ACHN (cell line): ENCODE measurements at regions not wholly inside any gene's neighbourhood (a gene's known extent, or its start where the extent isn't known, plus 50 kb on each side); places are given as distances from the start of the nearest gene placed in this dataset.

Experiments used
- DNase-seq: peaks from one replicate; pipeline ENCODE4 v3.0.0-alpha.2; 2015
- in situ Hi-C: cut with HindIII; loops from 2 replicates; pipeline ENCODE4 v1.10.0; 2017; ENCODE audit warnings: low sequenced_read_pairs, low pct_ligation_motif_present, low pct_unique_long_range_greater_than_20kb

DNA sequence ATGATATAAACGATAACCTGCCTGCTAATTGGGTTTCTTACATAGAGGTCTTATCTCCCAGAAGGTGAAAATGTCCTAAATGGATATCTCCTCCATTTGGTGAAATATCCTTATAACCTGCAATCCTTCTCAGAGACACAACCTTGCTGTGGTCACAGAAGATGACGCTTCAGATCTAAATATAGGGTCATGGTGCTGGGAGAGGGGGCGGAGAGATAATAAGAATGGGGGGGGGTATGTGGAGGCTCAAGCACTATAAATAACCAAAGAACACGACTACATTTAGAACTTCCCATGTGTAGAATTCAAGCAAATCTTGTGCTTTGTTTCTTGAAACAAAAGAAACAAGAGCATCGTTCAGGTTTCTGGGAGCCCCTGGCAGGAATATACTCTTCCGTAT, 260.6 kb upstream of the ESRRG start:
- in situ Hi-C loops, result no loop called here

GRCh38 chr1:216961516-216961915, 238.3 kb upstream of the ESRRG start:
- in situ Hi-C loops, result no loop called here
- peak; percentile 10 for DNase-seq

More for the DNA sequence above, 260.6 kb upstream of the ESRRG start:
- no peak for DNase-seq

- in situ Hi-C loops, result no loop called here
- DNase-seq, result no peak
Observed at GRCh38 chr1:216960716-216961115, 237.5 kb upstream of the ESRRG start.

- DNase-seq, result no peak
- in situ Hi-C loops, result no loop called here
Observed at GRCh38 chr1:216958569-216958968, 235.3 kb upstream of the ESRRG start.

GRCh38 chr1:216953495-216953894, 230.3 kb upstream of the ESRRG start:
- in situ Hi-C loops, result no loop called here
- no peak for DNase-seq

DNA sequence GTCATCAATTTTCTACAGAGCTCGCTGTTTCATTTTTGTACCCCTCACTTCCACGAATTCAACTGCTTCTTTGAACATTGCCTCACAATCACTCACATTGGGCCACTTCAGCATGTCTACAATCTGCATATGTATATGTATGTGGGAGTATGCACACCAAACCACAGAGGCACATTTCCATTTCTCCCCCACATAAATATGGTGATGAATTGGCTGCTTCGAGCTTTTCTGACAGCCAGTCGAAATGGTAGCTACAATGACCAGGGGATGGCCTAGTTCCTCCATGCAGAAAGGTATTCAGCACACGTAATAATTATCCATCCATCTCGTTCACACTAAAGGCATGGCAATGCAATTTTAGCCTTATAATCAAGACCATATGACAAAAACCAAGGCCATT, 229.6 kb upstream of the ESRRG start:
- in situ Hi-C loops, result no loop called here
- DNase-seq, result no peak

DNA sequence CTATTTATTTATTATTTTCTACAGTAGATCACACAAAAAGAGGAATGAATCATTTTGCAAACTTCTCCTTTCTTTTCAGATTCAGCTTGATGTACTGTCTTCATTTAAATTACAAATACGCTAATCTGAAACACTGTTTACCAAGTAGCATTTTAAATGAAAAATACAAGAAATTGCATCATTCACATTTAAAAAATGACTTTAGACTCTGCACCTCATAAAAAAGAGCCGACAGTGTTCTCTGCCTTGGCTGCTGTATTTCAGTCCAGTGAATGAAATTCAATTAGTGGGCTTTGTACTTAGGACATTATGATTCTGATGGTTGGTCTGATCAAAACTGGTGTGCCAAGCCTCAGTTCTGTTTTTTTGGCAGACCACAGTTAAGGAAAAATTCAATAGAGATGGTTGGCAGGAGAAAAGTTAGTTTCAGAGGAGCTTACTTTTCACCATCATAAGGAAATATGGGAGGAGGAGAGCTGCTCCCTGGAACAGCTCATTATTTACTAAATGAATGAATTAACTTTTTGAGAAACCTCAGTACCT, 222.4 kb upstream of the ESRRG start:
- in situ Hi-C loops, result no loop called here
- DNase-seq, result no peak

DNA sequence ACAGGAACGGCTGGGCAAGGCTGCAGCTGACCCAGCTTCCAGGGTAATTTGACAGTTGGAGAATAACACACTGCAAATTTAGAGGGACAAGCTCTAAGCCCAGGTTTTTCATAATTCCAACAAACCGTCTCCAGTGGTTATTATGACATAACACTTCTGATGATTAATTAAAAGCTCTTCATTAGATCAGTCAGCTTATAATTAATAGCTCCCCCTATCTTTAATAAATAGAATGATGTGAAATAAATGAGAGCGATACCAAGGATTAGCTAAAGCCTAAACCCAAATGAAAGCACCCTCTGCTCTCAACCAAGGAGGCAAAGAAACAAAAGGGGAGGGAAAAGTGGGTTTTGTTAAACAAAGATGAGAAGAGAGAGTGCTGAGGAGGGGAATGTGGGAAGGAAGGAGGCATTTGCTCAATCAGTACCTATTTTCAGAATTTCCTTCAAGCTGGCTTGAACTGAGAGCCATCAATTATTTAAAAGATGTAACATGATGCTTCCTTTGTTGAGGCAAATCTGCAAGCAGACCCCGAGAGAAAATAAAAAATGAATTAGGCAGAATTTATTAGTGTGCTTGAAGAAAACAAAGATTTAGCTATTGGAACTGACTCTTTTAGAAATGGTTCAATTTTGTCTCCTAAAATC, 221.8 kb upstream of the ESRRG start:
- no peak for DNase-seq
- in situ Hi-C loops, result no loop called here

- in situ Hi-C loops, result no loop called here
- DNase-seq, result no peak
Observed at GRCh38 chr1:216937491-216937890, 214.3 kb upstream of the ESRRG start.

DNA sequence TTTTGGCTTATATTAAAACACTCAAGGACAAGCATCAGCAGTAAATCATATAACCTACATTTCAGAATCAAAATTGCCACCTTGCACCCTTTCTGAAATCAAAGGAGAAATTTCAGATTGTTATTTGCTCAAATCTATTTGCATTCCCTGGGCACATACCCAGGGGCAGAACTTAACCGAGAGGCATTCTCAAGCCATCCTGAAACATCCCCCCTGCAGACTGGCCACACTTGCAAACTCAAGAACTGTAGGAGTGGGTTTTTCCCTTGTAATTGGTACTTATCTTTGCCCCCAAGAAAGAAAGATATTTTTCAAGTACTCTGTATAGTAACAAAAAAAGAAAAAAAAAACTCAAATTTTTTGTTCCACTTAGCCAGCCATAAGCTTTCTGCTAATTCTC, 213.6 kb upstream of the ESRRG start:
- no peak for DNase-seq
- in situ Hi-C loops, result no loop called here

GRCh38 chr1:216935901-216936300, 212.7 kb upstream of the ESRRG start:
- in situ Hi-C loops, result no loop called here

GRCh38 chr1:216932424-216932823, 209.2 kb upstream of the ESRRG start:
- DNase-seq, result no peak
- in situ Hi-C loops, result no loop called here

More at GRCh38 chr1:216935901-216936300, 212.7 kb upstream of the ESRRG start:
- no peak for DNase-seq

DNA sequence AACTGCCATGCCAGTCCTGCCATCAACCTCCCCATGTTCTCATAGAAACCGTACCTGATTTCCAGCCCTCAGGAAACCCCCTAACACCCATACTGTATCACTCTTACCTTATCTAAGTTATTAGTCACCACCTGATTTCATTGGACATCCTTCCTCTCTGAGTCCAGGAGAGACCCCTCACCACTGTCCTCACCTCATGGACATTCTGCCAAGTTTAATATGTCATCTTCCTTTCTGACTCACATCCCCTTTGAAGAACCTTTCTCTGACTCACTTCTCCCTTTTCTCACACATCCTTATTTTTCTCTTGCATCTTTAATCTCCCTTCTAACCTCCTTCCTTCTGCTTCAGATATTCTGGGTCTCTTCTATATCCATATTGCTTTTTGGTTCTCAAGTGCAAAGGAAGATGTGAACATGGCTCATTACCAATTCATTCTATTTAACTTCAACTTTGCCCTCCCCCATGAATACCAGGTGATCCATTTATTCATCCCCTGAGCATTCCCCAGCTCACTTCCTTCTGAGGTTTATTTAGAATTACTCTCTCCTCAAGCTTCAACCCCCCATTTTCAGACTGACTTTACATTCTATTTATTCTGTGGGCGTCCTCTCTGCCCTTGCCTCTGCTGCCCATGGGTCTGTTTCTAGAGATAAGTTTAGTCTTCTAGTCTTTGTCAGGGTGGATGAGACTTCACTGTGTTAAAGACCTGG, 206.8 kb upstream of the ESRRG start:
- in situ Hi-C loops, result no loop called here
- peak; percentile 41 for DNase-seq

DNA sequence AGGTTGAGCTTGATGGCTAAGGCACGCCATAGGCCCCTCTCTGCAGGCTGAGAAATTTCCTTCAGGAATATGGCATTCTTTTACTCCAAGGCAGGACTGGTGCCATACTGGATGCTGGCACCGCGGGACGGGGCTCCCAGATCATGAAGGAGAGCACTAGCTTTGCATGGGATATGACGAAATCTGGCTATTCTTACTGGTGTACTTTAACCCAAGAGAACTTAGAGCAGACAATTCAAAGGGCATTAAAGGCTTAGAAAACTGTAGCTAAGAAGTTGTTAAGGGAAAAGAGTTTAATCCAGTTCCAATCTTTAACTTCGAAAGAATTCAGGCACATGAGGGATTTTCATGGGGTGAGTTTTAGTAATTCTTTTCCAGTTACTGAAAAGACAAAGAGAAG, 204.4 kb upstream of the ESRRG start:
- in situ Hi-C loops, result no loop called here
- DNase-seq, result no peak

DNA sequence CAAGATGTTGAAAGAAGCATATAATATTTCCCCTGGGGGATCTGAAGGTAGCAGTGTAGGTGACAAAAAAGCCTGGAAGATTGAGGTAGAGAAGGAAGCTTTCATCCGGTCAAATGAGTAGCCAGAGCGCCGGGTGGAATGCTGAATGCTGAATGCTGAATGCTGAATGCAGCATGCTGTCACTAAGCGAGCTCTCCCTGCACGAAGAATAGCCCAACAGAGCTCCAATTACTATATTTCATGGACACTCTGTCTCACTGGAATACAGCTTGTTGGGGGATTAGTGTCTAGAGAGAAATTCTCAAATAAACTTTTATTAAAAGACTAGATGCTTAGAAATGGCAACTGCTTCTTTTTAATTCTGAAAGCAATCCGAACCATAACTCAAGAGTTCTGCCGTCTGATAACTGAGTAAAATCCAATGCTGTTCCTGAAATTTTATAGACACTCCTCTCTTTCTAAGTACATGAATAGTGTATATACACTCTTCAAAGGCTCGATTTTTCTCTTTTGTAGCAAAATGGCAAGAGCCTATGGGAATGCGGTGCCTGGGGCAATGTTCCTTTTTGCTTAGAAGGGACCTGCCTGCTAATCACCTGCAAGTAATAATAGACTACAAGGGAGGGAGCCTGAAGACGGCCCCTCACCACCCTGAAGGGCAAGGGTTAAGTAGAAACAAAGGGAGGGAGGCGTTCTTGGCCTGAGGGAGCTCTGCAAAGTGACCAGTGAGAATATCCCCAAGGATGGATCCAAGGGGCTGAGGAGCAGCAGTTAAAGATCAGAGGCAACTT, 203.7 kb upstream of the ESRRG start:
- no peak for DNase-seq
- in situ Hi-C loops, result no loop called here

GRCh38 chr1:216925962-216926625, 202.9 kb upstream of the ESRRG start:
- DNase-seq, result no peak

DNA sequence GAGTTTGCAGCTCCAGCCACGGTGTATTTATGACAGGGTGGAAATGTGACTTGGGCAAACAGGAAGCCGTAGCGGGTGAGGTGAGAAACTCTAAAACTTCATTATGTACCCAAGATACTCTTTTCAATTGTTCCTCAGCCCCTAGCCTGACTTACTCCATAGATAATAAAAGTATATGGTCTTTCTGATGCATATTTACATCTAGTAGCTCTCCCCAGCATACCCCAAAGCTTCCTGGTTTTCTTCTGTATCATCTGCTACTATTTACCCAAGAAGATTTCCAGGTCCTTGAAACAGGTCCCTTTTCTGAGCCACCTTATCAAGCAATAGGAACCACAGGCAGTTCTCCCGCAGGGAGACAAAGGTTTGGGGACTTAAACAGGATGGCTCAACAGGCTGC, 201.5 kb upstream of the ESRRG start:
- no peak for DNase-seq
- in situ Hi-C loops, result no loop called here

More at GRCh38 chr1:216925962-216926625, 202.9 kb upstream of the ESRRG start:
- in situ Hi-C loops, result no loop called here

DNA sequence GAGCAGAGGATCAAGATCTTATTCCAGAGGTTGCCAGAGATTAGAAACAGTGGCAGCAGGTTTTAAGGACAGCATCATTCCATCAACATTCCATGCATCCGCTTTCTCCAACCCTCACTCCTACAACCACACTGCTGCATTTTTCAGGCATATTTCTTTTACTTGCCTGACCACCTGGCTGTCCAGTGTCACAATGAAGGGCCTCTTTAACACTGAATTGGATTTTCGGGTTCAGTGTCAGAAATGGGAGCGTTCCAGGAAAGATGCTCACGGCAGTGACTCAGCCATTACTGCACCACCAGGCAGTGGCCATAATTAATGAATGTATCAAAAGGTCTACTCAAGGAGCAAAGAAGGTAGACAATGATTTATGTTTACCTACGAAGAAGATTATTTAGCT, 200.4 kb upstream of the ESRRG start:
- no peak for DNase-seq
- in situ Hi-C loops, result no loop called here

DNA sequence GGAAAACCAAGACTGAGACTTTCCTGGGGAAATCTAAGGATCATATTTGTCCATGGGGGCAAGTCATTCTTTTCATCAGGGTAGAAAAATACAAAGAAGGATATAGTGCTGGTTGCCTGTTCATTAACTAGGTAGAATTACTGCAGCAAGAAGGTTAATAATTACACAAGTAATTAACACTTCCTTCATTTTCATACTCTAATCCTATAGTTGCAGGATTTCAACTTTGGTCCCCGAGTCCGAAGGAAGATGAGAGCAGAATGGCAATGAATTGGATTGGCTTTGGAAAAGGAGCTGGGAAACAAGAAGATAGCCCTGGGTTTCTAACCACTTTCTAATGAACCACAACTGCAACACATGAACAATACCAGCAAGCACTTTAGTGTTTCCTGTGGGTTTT, 199.2 kb upstream of the ESRRG start:
- in situ Hi-C loops, result no loop called here
- DNase-seq, result no peak
